Transverse colon (tissue), 3 donors: ENCODE measurements at regions not wholly inside any gene's neighbourhood (a gene's known extent, or its start where the extent isn't known, plus 50 kb on each side); places are given as distances from the start of the nearest gene placed in this dataset.

Experiments
- CTCF ChIP-seq, 5 experiments: fragments of 200-600 bp in 3 of 5; fragments of 450-650 bp in 2 of 5; sonication (generic) in 3 of 5; IDR thresholded peaks; 1 replicate in 2 of 5; 2 replicates in 3 of 5; pipeline ENCODE4 v1.5.1; 2016 to 2017; ENCODE audit warnings: antibody characterized with exemption in 5 of 5, inconsistent platforms in 3 of 5, mild to moderate bottlenecking in 2 of 5, moderate library complexity in 1 of 5
- POLR2A ChIP-seq: fragments of 450-650 bp; IDR thresholded peaks from one replicate; pipeline ENCODE4 v1.6.1; 2016; ENCODE audit warnings: antibody characterized with exemption, mild to moderate bottlenecking, moderate library complexity

- TF ChIP-seq CTCF (IDR thresholded peaks at IDR 0.05) (no peak), POLR2A (no peak)
Measured at GRCh38 chr6:112415366-112415765, 68.2 kb downstream of the RFPL4B start.
